SU-DHL-6 (cell line): ENCODE measurements at regions not wholly inside any gene's neighbourhood (a gene's known extent, or its start where the extent isn't known, plus 50 kb on each side); places are given as distances from the start of the nearest gene placed in this dataset.
"Not testable (repeated sequence)": the region's sequence is repeated elsewhere in the genome, so short reads cannot be mapped to it uniquely, and the experiment has no call there.

Experiments used
- CTCF ChIP-seq: fragments of 200-600 bp; sonication (generic); IDR thresholded peaks from one replicate; pipeline ENCODE4 v1.5.1; 2017; ENCODE audit warnings: antibody characterized with exemption, mild to moderate bottlenecking, low read length, moderate library complexity; ENCODE audit not compliant: insufficient read depth, poor library complexity, severe bottlenecking
- EZH2phosphoT487 ChIP-seq: fragments of 200-600 bp; sonication (generic), shearing (Covaris generic); conservative IDR thresholded peaks from 2 replicates; pipeline ENCODE4 v1.6.1; 2018; ENCODE audit warnings: mild to moderate bottlenecking, antibody characterized with exemption, low read length, moderate library complexity, mixed read lengths

DNA sequence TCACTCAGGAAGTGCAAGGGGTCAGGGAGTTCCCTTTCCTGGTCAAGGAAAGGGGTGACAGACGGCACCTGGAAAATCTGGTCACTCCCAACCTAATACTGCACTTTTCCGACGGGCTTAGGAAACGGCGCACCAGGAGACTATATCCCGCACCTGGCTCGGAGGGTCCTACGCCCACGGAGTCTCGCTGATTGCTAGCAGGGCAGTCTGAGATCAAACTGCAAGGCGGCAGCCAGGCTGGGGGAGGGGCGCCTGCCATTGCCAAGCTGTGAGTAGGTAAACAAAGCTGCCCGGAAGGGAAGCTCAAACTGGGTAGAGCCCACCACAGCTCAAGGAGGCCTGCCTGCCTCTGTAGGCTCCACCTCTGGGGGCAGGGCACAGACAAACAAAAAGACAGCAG is 142.8 kb downstream of the RPL10L start:
- not testable (repeated sequence) for TF ChIP-seq CTCF, EZH2phosphoT487
